Suprapubic skin (tissue), 4 donors: ENCODE measurements at regions not wholly inside any gene's neighbourhood (a gene's known extent, or its start where the extent isn't known, plus 50 kb on each side); places are given as distances from the start of the nearest gene placed in this dataset.

Experiments
- DNase-seq, 2 donors: peaks; one replicate each; pipeline ENCODE4 v3.0.0-alpha.2; 2019; ENCODE audit warnings: low spot score in 2 of 2
- H3K27ac ChIP-seq: fragments of 200-600 bp; sonication (generic); one replicate; pipeline ENCODE4 v1.5.1; 2019
- H3K27me3 ChIP-seq: fragments of 200-600 bp; sonication (generic); one replicate; pipeline ENCODE4 v1.5.1; 2019
- H3K36me3 ChIP-seq: fragments of 200-600 bp; sonication (generic); one replicate; pipeline ENCODE4 v1.5.1; 2019
- H3K4me1 ChIP-seq: fragments of 200-600 bp; sonication (generic); one replicate; pipeline ENCODE4 v1.5.1; 2019
- H3K4me3 ChIP-seq: fragments of 200-600 bp; sonication (generic); one replicate; pipeline ENCODE4 v1.5.1; 2019; ENCODE audit warnings: mild to moderate bottlenecking
- H3K9me3 ChIP-seq: fragments of 200-600 bp; sonication (generic); one replicate; pipeline ENCODE4 v1.5.1; 2019
- CTCF ChIP-seq, 2 donors: fragments of 200-600 bp in 1 of 2; fragments of 450-650 bp in 1 of 2; sonication (generic) in 1 of 2; IDR thresholded peaks; one replicate each; pipeline ENCODE4 v1.5.1; 2016 to 2019; ENCODE audit warnings: antibody characterized with exemption in 2 of 2, mild to moderate bottlenecking in 1 of 2, moderate library complexity in 1 of 2
- EP300 ChIP-seq: sonication (generic); formaldehyde crosslinking; IDR thresholded peaks from one replicate; pipeline ENCODE4 v1.6.1; 2017; ENCODE audit warnings: antibody characterized with exemption
- POLR2A ChIP-seq, 2 donors: fragments of 450-650 bp; IDR thresholded peaks; one replicate each; pipeline ENCODE4 v1.6.1; 2017; ENCODE audit warnings: antibody characterized with exemption in 2 of 2, mild to moderate bottlenecking in 2 of 2, moderate library complexity in 2 of 2
- POLR2AphosphoS5 ChIP-seq, 3 donors: sonication (generic); formaldehyde crosslinking; IDR thresholded peaks; one replicate each; pipeline ENCODE4 v1.6.1; 2017; ENCODE audit warnings: antibody characterized with exemption in 3 of 3
- WGBS: methylation state at CpG from one replicate; pipeline ENCODE4 v1.1.5; 2018; 5-methylcytosine and 5-hydroxymethylcytosine counted together

GRCh38 chr12:18818579-18819268, 80.8 kb downstream of the CAPZA3 start:
- TF ChIP-seq EP300, result no peak
- TF ChIP-seq CTCF (IDR thresholded peaks at IDR 0.05), result no peak
- no peak for TF ChIP-seq POLR2A (IDR thresholded peaks at IDR 0.05)
- no peak for TF ChIP-seq POLR2AphosphoS5 (IDR thresholded peaks at IDR 0.05)
- Histone ChIP-seq H3K4me3 (no peak overlapping the region), H3K36me3 (no peaks in the 10 kb centered on the region), H3K9me3 (no peaks in the 10 kb centered on the region), H3K27ac (no peak overlapping the region), H3K27me3 (no peaks in the 10 kb centered on the region), H3K4me1 (no peaks in the 10 kb centered on the region)
- 83% methylated on average over 6 of the region's 6 CpGs for WGBS
- no peak for DNase-seq

DNA sequence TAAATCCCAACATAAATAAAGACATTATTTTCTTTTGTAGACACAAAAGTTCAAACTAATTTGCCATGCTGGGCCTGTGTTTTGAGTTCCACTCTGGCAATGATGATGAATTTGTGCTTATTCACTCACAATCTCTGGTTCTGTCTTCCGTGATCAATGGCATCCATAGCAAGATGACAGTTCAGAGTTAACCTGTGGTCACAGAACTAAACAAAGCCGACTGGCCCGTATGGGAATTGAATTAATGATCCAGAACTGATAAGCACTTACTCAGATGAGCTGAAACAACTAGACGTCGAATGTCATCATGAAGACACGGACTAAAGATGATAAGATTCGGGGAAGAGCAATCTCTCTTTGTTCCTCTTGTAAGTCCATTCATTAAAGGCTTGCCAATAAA, 81.6 kb downstream of the CAPZA3 start:
- 87% methylated on average over 7 of the region's 7 CpGs for WGBS
- Histone ChIP-seq H3K27me3 (no peaks in the 10 kb centered on the region), H3K9me3 (no peaks in the 10 kb centered on the region), H3K36me3 (no peaks in the 10 kb centered on the region), H3K4me1 (no peaks in the 10 kb centered on the region), H3K27ac (no peak overlapping the region), H3K4me3 (no peak overlapping the region)
- no peak for DNase-seq
- no peak for TF ChIP-seq POLR2A (IDR thresholded peaks at IDR 0.05)

DNA sequence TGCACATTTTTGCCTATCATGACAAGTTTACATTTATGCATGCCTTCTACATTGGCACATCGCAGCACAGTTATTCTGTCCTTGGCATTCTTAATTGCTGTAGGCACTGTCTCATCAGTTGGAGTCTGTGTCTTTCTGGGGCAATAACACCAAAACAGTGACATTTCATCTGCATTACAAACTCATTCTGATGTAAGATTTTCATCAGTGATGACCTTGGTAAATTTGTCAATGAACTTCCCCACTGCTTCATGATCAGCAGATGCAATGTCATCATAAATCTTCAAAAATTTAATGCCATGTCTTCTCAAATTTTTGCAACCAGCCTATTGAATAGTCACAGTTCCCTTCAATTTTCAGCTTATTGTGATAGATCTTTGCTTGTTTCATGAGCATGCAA, 85.5 kb downstream of the CAPZA3 start:
- no peak overlapping the region for H3K27ac ChIP-seq
- no peaks in the 10 kb centered on the region for H3K27me3 ChIP-seq
- H3K9me3 ChIP-seq, result no peaks in the 10 kb centered on the region
- no peak for DNase-seq
- TF ChIP-seq EP300 (no peak), POLR2A (IDR thresholded peaks at IDR 0.05) (no peak), CTCF (IDR thresholded peaks at IDR 0.05) (no peak), POLR2AphosphoS5 (IDR thresholded peaks at IDR 0.05) (no peak)
- H3K4me3 ChIP-seq, result no peak overlapping the region
- no peaks in the 10 kb centered on the region for H3K4me1 ChIP-seq
- 90% methylated on average over 1 of the region's 1 CpG for WGBS
- H3K36me3 ChIP-seq, result no peaks in the 10 kb centered on the region

- no peaks in the 10 kb centered on the region for H3K36me3 ChIP-seq
- H3K4me3 ChIP-seq, result no peak overlapping the region
- H3K4me1 ChIP-seq, result no peaks in the 10 kb centered on the region
- H3K27me3 ChIP-seq, result no peaks in the 10 kb centered on the region
- no peak for TF ChIP-seq EP300
- no peak for TF ChIP-seq CTCF (IDR thresholded peaks at IDR 0.05)
- no peak for TF ChIP-seq POLR2AphosphoS5 (IDR thresholded peaks at IDR 0.05)
- TF ChIP-seq POLR2A (IDR thresholded peaks at IDR 0.05), result no peak
- DNase-seq, result no peak
- H3K27ac ChIP-seq, result no peak overlapping the region
- WGBS, result 58% methylated on average over 11 of the region's 11 CpGs
- H3K9me3 ChIP-seq, result peaks cover 3% of the 10 kb centered on the region
Measured at GRCh38 chr12:18824287-18824686, 86.4 kb downstream of the CAPZA3 start.

GRCh38 chr12:18825138-18825537, 87.2 kb downstream of the CAPZA3 start:
- no peaks in the 10 kb centered on the region for H3K36me3 ChIP-seq
- H3K4me1 ChIP-seq, result no peaks in the 10 kb centered on the region
- H3K4me3 ChIP-seq, result no peak overlapping the region
- H3K27me3 ChIP-seq, result no peaks in the 10 kb centered on the region
- H3K9me3 ChIP-seq, result peaks cover 3% of the 10 kb centered on the region
- no peak for DNase-seq
- TF ChIP-seq POLR2AphosphoS5 (IDR thresholded peaks at IDR 0.05) (no peak), EP300 (no peak), POLR2A (IDR thresholded peaks at IDR 0.05) (no peak), CTCF (IDR thresholded peaks at IDR 0.05) (no peak)
- no peak overlapping the region for H3K27ac ChIP-seq
- 84% methylated on average over 2 of the region's 2 CpGs for WGBS

DNA sequence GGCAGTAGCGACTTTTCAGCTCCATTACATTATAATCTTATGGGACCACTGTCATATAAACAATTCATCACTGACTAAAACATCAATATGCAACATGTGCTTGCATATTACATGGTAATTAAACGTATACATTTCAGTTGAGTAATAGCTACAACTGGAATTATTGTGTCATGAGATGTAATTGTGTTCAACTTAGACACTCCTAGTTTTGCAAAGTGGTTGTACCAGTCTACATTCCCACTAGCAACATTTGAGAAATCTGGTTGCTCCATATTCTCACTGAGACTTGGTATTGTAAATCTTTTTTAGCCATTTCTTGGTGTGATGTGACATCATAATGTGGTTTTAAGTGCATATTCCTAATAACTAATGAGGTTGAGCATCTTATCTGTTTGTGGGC, 90.0 kb downstream of the CAPZA3 start:
- no peaks in the 10 kb centered on the region for H3K4me1 ChIP-seq
- no peak for DNase-seq
- TF ChIP-seq POLR2AphosphoS5 (IDR thresholded peaks at IDR 0.05) (no peak), POLR2A (IDR thresholded peaks at IDR 0.05) (no peak), EP300 (no peak), CTCF (IDR thresholded peaks at IDR 0.05) (no peak)
- H3K36me3 ChIP-seq, result no peaks in the 10 kb centered on the region
- no peak overlapping the region for H3K27ac ChIP-seq
- peaks cover 3% of the 10 kb centered on the region for H3K9me3 ChIP-seq
- WGBS, result 82% methylated on average over 2 of the region's 2 CpGs
- no peaks in the 10 kb centered on the region for H3K27me3 ChIP-seq
- H3K4me3 ChIP-seq, result no peak overlapping the region
